ENCODE measurements at regions not wholly inside any gene's neighbourhood (a gene's known extent, or its start where the extent isn't known, plus 50 kb on each side); places are given as distances from the start of the nearest gene placed in this dataset.
A peak's percentile ranks its signal among the peaks of the same experiment; 100 is the strongest.

GRCh38 chr7:121547544-121548092 is 151.5 kb upstream of the FAM3C start:
- Histone ChIP-seq H3K27ac (ENCODE audit: low read depth, low read length) (no peak overlapping the region), H2BK5ac (ENCODE audit: low read length) (no peak overlapping the region), H3K9ac (ENCODE audit: low read length) (no peak overlapping the region), H4K8ac (ENCODE audit: low read depth, low read length) (no peak overlapping the region), H3K18ac (ENCODE audit: low read length) (no peak overlapping the region), H3K27me3 (ENCODE audit: insufficient read depth, low read length, poor library complexity) (no peaks in the 10 kb centered on the region), H3K23ac (ENCODE audit: low read length) (no peak overlapping the region), H2AK5ac (ENCODE audit: low read length) (no peak overlapping the region), H3K4me1 (ENCODE audit: control insufficient read depth, low read depth, low read length) (no peaks in the 10 kb centered on the region), H2BK120ac (ENCODE audit: low read depth, low read length) (no peak overlapping the region), H3K79me1 (ENCODE audit: low read length) (no peaks in the 10 kb centered on the region), H3K36me3 (ENCODE audit: control insufficient read depth, insufficient read depth, low read length) (no peaks in the 10 kb centered on the region), H3K56ac (ENCODE audit: low read length) (no peak overlapping the region), H4K5ac (ENCODE audit: low read length) (no peak overlapping the region), H3K4me3 (ENCODE audit: low read length) (no peak overlapping the region), H3K79me2 (ENCODE audit: control insufficient read depth, insufficient read depth, low read length) (no peaks in the 10 kb centered on the region), H3K4me2 (ENCODE audit: low read length) (no peak overlapping the region), H3K4ac (ENCODE audit: low read depth, low read length) (no peak overlapping the region), H2BK15ac (replicated peaks; ENCODE audit: low read depth) (no peak overlapping the region)
- DNase-seq, result peak; percentile 57
- no CpG with 5 or more reads among the region's 3 CpGs for WGBS (ENCODE audit: extremely low coverage, insufficient coverage, low lambda C conversion rate)

- no peak overlapping the region for H3K9ac ChIP-seq (ENCODE audit: low read length)
- H3K18ac ChIP-seq (ENCODE audit: low read length), result peak overlapping the region; percentile 68
- no peak overlapping the region for H3K23ac ChIP-seq (ENCODE audit: low read length)
- no peaks in the 10 kb centered on the region for H3K36me3 ChIP-seq (ENCODE audit: control insufficient read depth, insufficient read depth, low read length)
- H3K4ac ChIP-seq (ENCODE audit: low read depth, low read length), result no peak overlapping the region
- H3K4me3 ChIP-seq (ENCODE audit: low read length), result no peak overlapping the region
- no peak overlapping the region for H3K27ac ChIP-seq (ENCODE audit: low read depth, low read length)
- no CpG with 5 or more reads among the region's 4 CpGs for WGBS (ENCODE audit: extremely low coverage, insufficient coverage, low lambda C conversion rate)
- no peak overlapping the region for H2BK5ac ChIP-seq (ENCODE audit: low read length)
- no peaks in the 10 kb centered on the region for H3K27me3 ChIP-seq (ENCODE audit: insufficient read depth, low read length, poor library complexity)
- H3K79me2 ChIP-seq (ENCODE audit: control insufficient read depth, insufficient read depth, low read length), result no peaks in the 10 kb centered on the region
- no peak for DNase-seq
- H2AK5ac ChIP-seq (ENCODE audit: low read length), result no peak overlapping the region
- no peak overlapping the region for H4K5ac ChIP-seq (ENCODE audit: low read length)
- H2BK120ac ChIP-seq (ENCODE audit: low read depth, low read length), result no peak overlapping the region
- no peak overlapping the region for H3K56ac ChIP-seq (ENCODE audit: low read length)
- H4K8ac ChIP-seq (ENCODE audit: low read depth, low read length), result no peak overlapping the region
- no peak overlapping the region for H3K4me2 ChIP-seq (ENCODE audit: low read length)
- no peak overlapping the region for H2BK15ac ChIP-seq (replicated peaks; ENCODE audit: low read depth)
- H3K4me1 ChIP-seq (ENCODE audit: control insufficient read depth, low read depth, low read length), result no peaks in the 10 kb centered on the region
- H3K79me1 ChIP-seq (ENCODE audit: low read length), result no peaks in the 10 kb centered on the region
Measured at GRCh38 chr7:121546632-121547543, 150.8 kb upstream of the FAM3C start.

- Histone ChIP-seq H3K36me3 (ENCODE audit: control insufficient read depth, insufficient read depth, low read length) (no peaks in the 10 kb centered on the region), H3K18ac (ENCODE audit: low read length) (peak overlapping the region; percentile 76), H3K9ac (ENCODE audit: low read length) (no peak overlapping the region), H3K27me3 (ENCODE audit: insufficient read depth, low read length, poor library complexity) (no peaks in the 10 kb centered on the region), H3K4me3 (ENCODE audit: low read length) (no peak overlapping the region), H2BK5ac (ENCODE audit: low read length) (peak overlapping the region; percentile 71), H3K4me2 (ENCODE audit: low read length) (no peak overlapping the region), H2AK5ac (ENCODE audit: low read length) (no peak overlapping the region), H4K8ac (ENCODE audit: low read depth, low read length) (no peak overlapping the region), H3K27ac (ENCODE audit: low read depth, low read length) (peak overlapping the region; percentile 48), H3K56ac (ENCODE audit: low read length) (no peak overlapping the region), H2BK120ac (ENCODE audit: low read depth, low read length) (no peak overlapping the region), H2BK15ac (replicated peaks; ENCODE audit: low read depth) (no peak overlapping the region), H3K79me1 (ENCODE audit: low read length) (no peaks in the 10 kb centered on the region), H4K5ac (ENCODE audit: low read length) (no peak overlapping the region), H3K79me2 (ENCODE audit: control insufficient read depth, insufficient read depth, low read length) (no peaks in the 10 kb centered on the region), H3K23ac (ENCODE audit: low read length) (no peak overlapping the region), H3K4ac (ENCODE audit: low read depth, low read length) (no peak overlapping the region), H3K4me1 (ENCODE audit: control insufficient read depth, low read depth, low read length) (no peaks in the 10 kb centered on the region)
- WGBS (ENCODE audit: extremely low coverage, insufficient coverage, low lambda C conversion rate), result no CpG with 5 or more reads among the region's 2 CpGs
- DNase-seq, result no peak
Measured at GRCh38 chr7:121545418-121545817, 149.3 kb upstream of the FAM3C start.

- Histone ChIP-seq H4K8ac (ENCODE audit: low read depth, low read length) (no peak overlapping the region), H3K27me3 (ENCODE audit: insufficient read depth, low read length, poor library complexity) (no peaks in the 10 kb centered on the region), H3K79me1 (ENCODE audit: low read length) (no peaks in the 10 kb centered on the region), H3K27ac (ENCODE audit: low read depth, low read length) (no peak overlapping the region), H3K18ac (ENCODE audit: low read length) (no peak overlapping the region), H2AK5ac (ENCODE audit: low read length) (no peak overlapping the region), H3K4ac (ENCODE audit: low read depth, low read length) (no peak overlapping the region), H3K4me1 (ENCODE audit: control insufficient read depth, low read depth, low read length) (no peaks in the 10 kb centered on the region), H4K5ac (ENCODE audit: low read length) (no peak overlapping the region), H3K4me3 (ENCODE audit: low read length) (no peak overlapping the region), H2BK120ac (ENCODE audit: low read depth, low read length) (no peak overlapping the region), H3K23ac (ENCODE audit: low read length) (no peak overlapping the region), H2BK5ac (ENCODE audit: low read length) (no peak overlapping the region), H3K9ac (ENCODE audit: low read length) (no peak overlapping the region), H3K79me2 (ENCODE audit: control insufficient read depth, insufficient read depth, low read length) (no peaks in the 10 kb centered on the region), H3K36me3 (ENCODE audit: control insufficient read depth, insufficient read depth, low read length) (no peaks in the 10 kb centered on the region), H3K4me2 (ENCODE audit: low read length) (no peak overlapping the region), H2BK15ac (replicated peaks; ENCODE audit: low read depth) (no peak overlapping the region), H3K56ac (ENCODE audit: low read length) (no peak overlapping the region)
- DNase-seq, result no peak
- no CpG with 5 or more reads among the region's 2 CpGs for WGBS (ENCODE audit: extremely low coverage, insufficient coverage, low lambda C conversion rate)
Measured at GRCh38 chr7:121544726-121545125, 148.6 kb upstream of the FAM3C start.

GRCh38 chr7:121544238-121544637 is 148.1 kb upstream of the FAM3C start:
- no peak overlapping the region for H2BK120ac ChIP-seq (ENCODE audit: low read depth, low read length)
- no CpG with 5 or more reads among the region's 1 CpG for WGBS (ENCODE audit: extremely low coverage, insufficient coverage, low lambda C conversion rate)
- no peaks in the 10 kb centered on the region for H3K27me3 ChIP-seq (ENCODE audit: insufficient read depth, low read length, poor library complexity)
- H2BK5ac ChIP-seq (ENCODE audit: low read length), result no peak overlapping the region
- H3K9ac ChIP-seq (ENCODE audit: low read length), result no peak overlapping the region
- no peak overlapping the region for H3K27ac ChIP-seq (ENCODE audit: low read depth, low read length)
- H2AK5ac ChIP-seq (ENCODE audit: low read length), result no peak overlapping the region
- no peak overlapping the region for H3K23ac ChIP-seq (ENCODE audit: low read length)
- no peak overlapping the region for H4K8ac ChIP-seq (ENCODE audit: low read depth, low read length)
- no peaks in the 10 kb centered on the region for H3K79me2 ChIP-seq (ENCODE audit: control insufficient read depth, insufficient read depth, low read length)
- H3K4me1 ChIP-seq (ENCODE audit: control insufficient read depth, low read depth, low read length), result no peaks in the 10 kb centered on the region
- no peak overlapping the region for H3K4me2 ChIP-seq (ENCODE audit: low read length)
- H3K79me1 ChIP-seq (ENCODE audit: low read length), result no peaks in the 10 kb centered on the region
- no peaks in the 10 kb centered on the region for H3K36me3 ChIP-seq (ENCODE audit: control insufficient read depth, insufficient read depth, low read length)
- no peak overlapping the region for H3K18ac ChIP-seq (ENCODE audit: low read length)
- H3K56ac ChIP-seq (ENCODE audit: low read length), result no peak overlapping the region
- H4K5ac ChIP-seq (ENCODE audit: low read length), result no peak overlapping the region
- H3K4me3 ChIP-seq (ENCODE audit: low read length), result no peak overlapping the region
- no peak overlapping the region for H2BK15ac ChIP-seq (replicated peaks; ENCODE audit: low read depth)
- no peak overlapping the region for H3K4ac ChIP-seq (ENCODE audit: low read depth, low read length)
- DNase-seq, result no peak

Data from mesendoderm (in vitro differentiated cells).